T-helper 9 cell (primary cell): ENCODE measurements at regions not wholly inside any gene's neighbourhood (a gene's known extent, or its start where the extent isn't known, plus 50 kb on each side); places are given as distances from the start of the nearest gene placed in this dataset.
A peak's percentile ranks its signal among the peaks of the same experiment; 100 is the strongest.

Experiments
- DNase-seq: peaks from one replicate; pipeline ENCODE4 v3.0.0-alpha.2; 2020

GRCh38 chr4:67106861-67107460 is 438.3 kb downstream of the CENPC start:
- no peak for DNase-seq

- no peak for DNase-seq
These were observed 441.2 kb downstream of the CENPC start for GRCh38 chr4:67104145-67104544.

GRCh38 chr4:67103001-67103747 is 442.1 kb downstream of the CENPC start:
- no peak for DNase-seq

- DNase-seq = no peak
These were observed 443.7 kb downstream of the CENPC start for GRCh38 chr4:67101612-67102011.

- no peak for DNase-seq
These were observed 453.0 kb downstream of the CENPC start for GRCh38 chr4:67092351-67092750.

GRCh38 chr4:67091673-67092072 is 453.6 kb downstream of the CENPC start:
- DNase-seq = no peak

GRCh38 chr4:67087897-67088296 is 457.4 kb downstream of the CENPC start:
- DNase-seq = peak; percentile 1

GRCh38 chr4:67084783-67085182 is 460.5 kb downstream of the CENPC start:
- no peak for DNase-seq

GRCh38 chr4:67083496-67083895 is 461.8 kb downstream of the CENPC start:
- no peak for DNase-seq

- DNase-seq = no peak
These were observed 462.6 kb downstream of the CENPC start for GRCh38 chr4:67082746-67083145.

- DNase-seq = no peak
These were observed 465.2 kb downstream of the CENPC start for GRCh38 chr4:67080046-67080557.

GRCh38 chr4:67071641-67072040 is 473.7 kb downstream of the CENPC start:
- no peak for DNase-seq

GRCh38 chr4:67055319-67055718 is 490.0 kb downstream of the CENPC start:
- DNase-seq = no peak

GRCh38 chr4:67054896-67055295 is 490.4 kb downstream of the CENPC start:
- no peak for DNase-seq

GRCh38 chr4:67052814-67053675 is 492.3 kb downstream of the CENPC start:
- no peak for DNase-seq

GRCh38 chr4:67051000-67051789 is 494.1 kb downstream of the CENPC start:
- DNase-seq = no peak

- DNase-seq = no peak
These were observed 495.9 kb downstream of the CENPC start for GRCh38 chr4:67049446-67049845.

- no peak for DNase-seq
These were observed 496.8 kb downstream of the CENPC start for GRCh38 chr4:67048530-67048929.

GRCh38 chr4:67040315-67040714 is 505.0 kb downstream of the CENPC start:
- no peak for DNase-seq

- no peak for DNase-seq
These were observed 507.1 kb downstream of the CENPC start for GRCh38 chr4:67038228-67038566.

- DNase-seq = no peak
These were observed 507.6 kb downstream of the CENPC start for GRCh38 chr4:67037504-67038227.

GRCh38 chr4:67036791-67037190 is 508.5 kb downstream of the CENPC start:
- DNase-seq = no peak
